ENCODE measurements at regions not wholly inside any gene's neighbourhood (a gene's known extent, or its start where the extent isn't known, plus 50 kb on each side); places are given as distances from the start of the nearest gene placed in this dataset.
A peak's percentile ranks its signal among the peaks of the same experiment; 100 is the strongest.

DNA sequence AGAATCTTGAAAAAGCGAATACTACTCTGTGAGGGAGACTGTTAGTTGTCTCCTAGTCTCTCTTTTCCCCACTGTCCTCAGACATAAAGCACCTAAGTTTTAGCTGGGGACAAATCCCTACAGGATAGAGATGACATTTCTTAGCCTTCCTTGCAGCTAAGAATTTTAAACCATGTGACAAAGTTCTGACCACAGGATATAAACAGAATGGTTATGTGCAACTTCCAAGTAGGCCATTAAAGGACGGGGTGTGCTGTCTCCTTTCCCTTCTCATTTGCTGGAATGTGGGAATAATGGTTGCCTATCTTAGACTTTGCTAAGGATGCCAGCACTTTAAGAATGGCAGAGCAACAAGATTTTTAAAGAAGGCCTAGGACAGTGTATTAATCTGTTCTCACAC is 74.9 kb upstream of the PRPS1L1 start (continued):
- TF ChIP-seq SALL2 (tag by site-specific recombination; IDR thresholded peaks at IDR 0.05; ENCODE audit: borderline replicate concordance) (no peak), ZNF132 (tag by site-specific recombination; IDR thresholded peaks at IDR 0.05; ENCODE audit: borderline replicate concordance) (no peak), ZNF629 (tag by site-specific recombination; IDR thresholded peaks at IDR 0.05) (no peak), ZNF248 (tag by site-specific recombination; IDR thresholded peaks at IDR 0.05) (no peak), ZBTB48 (tag by site-specific recombination; IDR thresholded peaks at IDR 0.05) (no peak), ZSCAN23 (tag by site-specific recombination; IDR thresholded peaks at IDR 0.05) (no peak), FEZF1 (tag by site-specific recombination; IDR thresholded peaks at IDR 0.05) (no peak)

DNA sequence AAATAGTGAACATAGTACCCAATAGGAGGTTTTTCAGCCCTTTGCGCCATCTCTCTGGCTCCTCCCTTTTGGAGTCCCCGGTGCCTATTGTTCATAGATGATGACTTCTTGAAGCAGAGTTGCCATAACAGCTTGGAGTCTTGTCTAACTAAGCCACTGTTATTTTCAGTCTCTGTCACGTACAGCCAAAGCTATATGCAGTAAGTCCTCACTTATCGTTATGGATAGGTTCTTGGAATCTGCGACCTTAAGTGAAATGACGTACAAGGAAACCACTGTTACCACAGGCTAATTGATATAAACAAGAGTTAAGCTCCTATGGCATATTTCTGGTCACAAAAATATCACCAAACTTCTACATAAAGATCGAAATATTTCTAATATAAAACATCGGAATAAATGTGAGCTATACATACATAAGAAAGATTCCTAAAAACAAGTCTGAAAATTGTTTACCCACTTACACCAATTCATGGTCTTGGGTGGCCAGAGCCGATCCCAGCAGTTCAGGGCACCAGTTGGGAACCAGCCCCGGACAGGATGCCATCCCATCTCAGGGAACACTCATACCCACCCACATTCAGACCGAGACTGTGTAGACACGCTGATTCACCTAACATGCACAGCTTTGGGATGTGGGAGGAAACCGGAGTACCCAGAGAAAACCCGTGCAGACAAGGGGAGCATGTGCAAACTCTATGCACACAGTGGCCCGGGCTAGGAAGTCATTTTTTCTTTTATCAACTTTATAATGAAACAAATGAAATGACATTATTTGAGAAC is 76.0 kb upstream of the PRPS1L1 start:
- POLR2A ChIA-PET = no interaction called here
- no peak overlapping the region for H3K27ac ChIP-seq (ENCODE audit: extremely low read depth, low read depth, low read length)
- CTCF ChIA-PET = no interaction called here
- no peaks in the 10 kb centered on the region for H3K9me3 ChIP-seq (ENCODE audit: control insufficient read depth, insufficient read depth, low read depth, low read length)
- no peaks in the 10 kb centered on the region for H3K36me3 ChIP-seq (ENCODE audit: control insufficient read depth in 2 of 2, insufficient read depth in 1 of 2, low read length in 2 of 2)
- no peak overlapping the region for H3K4me3 ChIP-seq (ENCODE audit: low read depth, low read length)
- H3K4me1 ChIP-seq (ENCODE audit: control insufficient read depth, insufficient read depth, low read length) = no peaks in the 10 kb centered on the region
- TF ChIP-seq IKZF3 (tag by site-specific recombination; IDR thresholded peaks at IDR 0.05) = no peak

DNA sequence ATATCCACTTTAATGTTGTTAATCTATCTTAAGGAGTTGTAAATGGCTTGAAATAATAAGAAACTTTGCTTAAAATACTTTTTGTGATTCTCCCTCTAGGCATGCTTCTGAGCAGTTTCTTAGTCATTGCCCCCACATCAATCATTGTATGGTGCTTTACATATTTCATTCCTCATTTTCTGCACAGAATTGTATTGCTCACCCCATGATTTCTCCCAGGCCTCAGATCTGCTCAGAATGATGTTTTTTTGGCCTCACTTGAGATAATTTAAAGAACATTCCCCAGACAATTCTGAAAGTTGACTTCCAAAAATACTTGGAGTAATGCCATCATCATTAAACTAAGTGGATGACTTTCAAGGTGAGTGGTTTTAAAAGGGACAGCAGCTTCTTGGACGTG is 82.1 kb upstream of the PRPS1L1 start:
- Histone ChIP-seq H3K4me1 (ENCODE audit: control insufficient read depth, insufficient read depth, low read length) (no peaks in the 10 kb centered on the region), H3K27ac (ENCODE audit: extremely low read depth, low read depth, low read length) (no peak overlapping the region), H3K9me3 (ENCODE audit: control insufficient read depth, insufficient read depth, low read depth, low read length) (no peaks in the 10 kb centered on the region), H3K4me3 (ENCODE audit: low read depth, low read length) (no peak overlapping the region), H3K36me3 (ENCODE audit: control insufficient read depth in 2 of 2, insufficient read depth in 1 of 2, low read length in 2 of 2) (no peaks in the 10 kb centered on the region)
- ChIA-PET POLR2A (no interaction called here), CTCF (interaction anchor here (0.9 to 1.0 kb wide), 2 partner anchors 12 to 36 kb away, joined by 3 read pairs; no protein-coding TSS in a partner anchor)
- TF ChIP-seq ZNF121 (tag by site-specific recombination; IDR thresholded peaks at IDR 0.05) = no peak
- TF ChIP-seq PRDM6 (tag by site-specific recombination; IDR thresholded peaks at IDR 0.05) = peak; percentile 63
- no peak for TF ChIP-seq ZNF558 (tag by site-specific recombination; IDR thresholded peaks at IDR 0.05)
- TF ChIP-seq ZNF701 (tag by site-specific recombination; IDR thresholded peaks at IDR 0.05) = no peak
- TF ChIP-seq SETDB1 (IDR thresholded peaks at IDR 0.05; ENCODE audit: insufficient read length, low read length) = no peak
- TF ChIP-seq SP7 (tag by site-specific recombination; IDR thresholded peaks at IDR 0.05) = 0 out of 2 replicates have a peak, but pooled peaks have one; percentile 2
- 0 out of 2 replicates have a peak, but pooled peaks have one; percentile 35 for TF ChIP-seq PRDM4 (tag by site-specific recombination; IDR thresholded peaks at IDR 0.05)
- TF ChIP-seq ZNF645 (tag by site-specific recombination; IDR thresholded peaks at IDR 0.05) = no peak
